ENCODE measurements at regions not wholly inside any gene's neighbourhood (a gene's known extent, or its start where the extent isn't known, plus 50 kb on each side); places are given as distances from the start of the nearest gene placed in this dataset.

DNA sequence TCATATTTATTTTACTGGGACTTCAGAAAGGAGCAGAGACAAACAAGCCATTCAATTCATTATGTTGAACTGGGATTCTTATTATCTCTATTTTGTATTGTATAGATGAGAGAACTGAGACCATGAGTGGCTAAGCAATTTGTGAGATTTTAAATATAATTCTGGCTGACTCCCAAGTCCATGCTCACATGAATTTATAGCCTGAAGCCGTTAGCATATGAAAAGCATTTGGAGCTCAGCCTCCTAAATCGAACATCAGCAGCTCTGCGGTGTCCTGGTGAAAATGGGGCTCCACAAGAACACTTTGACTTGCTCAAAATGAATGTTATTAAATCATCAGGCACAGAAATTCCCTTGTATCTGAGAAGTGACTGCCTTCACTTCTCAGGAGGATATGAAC, 96.8 kb upstream of the DPT start:
- H3K27ac ChIP-seq (replicated peaks): no peak overlapping the region
- no peak overlapping the region for H3K4me3 ChIP-seq (replicated peaks; ENCODE audit: insufficient read depth, low read length)
- H3K27me3 ChIP-seq (ENCODE audit: insufficient read depth, poor library complexity, severe bottlenecking): no peaks in the 10 kb centered on the region
- no peak for DNase-seq (ENCODE audit: low read depth in 1 of 2, low spot score in 1 of 2)
- TF ChIP-seq SPI1 (IDR thresholded peaks at IDR 0.05; ENCODE audit: borderline replicate concordance, low read depth) (no peak), POLR2AphosphoS5 (IDR thresholded peaks at IDR 0.05; ENCODE audit: low read depth) (no peak), GABPA (IDR thresholded peaks at IDR 0.05; ENCODE audit: low read depth) (no peak)
- TF ChIP-seq, protein P1, sequence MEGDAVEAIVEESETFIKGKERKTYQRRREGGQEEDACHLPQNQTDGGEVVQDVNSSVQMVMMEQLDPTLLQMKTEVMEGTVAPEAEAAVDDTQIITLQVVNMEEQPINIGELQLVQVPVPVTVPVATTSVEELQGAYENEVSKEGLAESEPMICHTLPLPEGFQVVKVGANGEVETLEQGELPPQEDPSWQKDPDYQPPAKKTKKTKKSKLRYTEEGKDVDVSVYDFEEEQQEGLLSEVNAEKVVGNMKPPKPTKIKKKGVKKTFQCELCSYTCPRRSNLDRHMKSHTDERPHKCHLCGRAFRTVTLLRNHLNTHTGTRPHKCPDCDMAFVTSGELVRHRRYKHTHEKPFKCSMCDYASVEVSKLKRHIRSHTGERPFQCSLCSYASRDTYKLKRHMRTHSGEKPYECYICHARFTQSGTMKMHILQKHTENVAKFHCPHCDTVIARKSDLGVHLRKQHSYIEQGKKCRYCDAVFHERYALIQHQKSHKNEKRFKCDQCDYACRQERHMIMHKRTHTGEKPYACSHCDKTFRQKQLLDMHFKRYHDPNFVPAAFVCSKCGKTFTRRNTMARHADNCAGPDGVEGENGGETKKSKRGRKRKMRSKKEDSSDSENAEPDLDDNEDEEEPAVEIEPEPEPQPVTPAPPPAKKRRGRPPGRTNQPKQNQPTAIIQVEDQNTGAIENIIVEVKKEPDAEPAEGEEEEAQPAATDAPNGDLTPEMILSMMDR (IDR thresholded peaks at IDR 0.05; ENCODE audit: insufficient read depth, low read length): no peak
- TF ChIP-seq, protein P2, sequence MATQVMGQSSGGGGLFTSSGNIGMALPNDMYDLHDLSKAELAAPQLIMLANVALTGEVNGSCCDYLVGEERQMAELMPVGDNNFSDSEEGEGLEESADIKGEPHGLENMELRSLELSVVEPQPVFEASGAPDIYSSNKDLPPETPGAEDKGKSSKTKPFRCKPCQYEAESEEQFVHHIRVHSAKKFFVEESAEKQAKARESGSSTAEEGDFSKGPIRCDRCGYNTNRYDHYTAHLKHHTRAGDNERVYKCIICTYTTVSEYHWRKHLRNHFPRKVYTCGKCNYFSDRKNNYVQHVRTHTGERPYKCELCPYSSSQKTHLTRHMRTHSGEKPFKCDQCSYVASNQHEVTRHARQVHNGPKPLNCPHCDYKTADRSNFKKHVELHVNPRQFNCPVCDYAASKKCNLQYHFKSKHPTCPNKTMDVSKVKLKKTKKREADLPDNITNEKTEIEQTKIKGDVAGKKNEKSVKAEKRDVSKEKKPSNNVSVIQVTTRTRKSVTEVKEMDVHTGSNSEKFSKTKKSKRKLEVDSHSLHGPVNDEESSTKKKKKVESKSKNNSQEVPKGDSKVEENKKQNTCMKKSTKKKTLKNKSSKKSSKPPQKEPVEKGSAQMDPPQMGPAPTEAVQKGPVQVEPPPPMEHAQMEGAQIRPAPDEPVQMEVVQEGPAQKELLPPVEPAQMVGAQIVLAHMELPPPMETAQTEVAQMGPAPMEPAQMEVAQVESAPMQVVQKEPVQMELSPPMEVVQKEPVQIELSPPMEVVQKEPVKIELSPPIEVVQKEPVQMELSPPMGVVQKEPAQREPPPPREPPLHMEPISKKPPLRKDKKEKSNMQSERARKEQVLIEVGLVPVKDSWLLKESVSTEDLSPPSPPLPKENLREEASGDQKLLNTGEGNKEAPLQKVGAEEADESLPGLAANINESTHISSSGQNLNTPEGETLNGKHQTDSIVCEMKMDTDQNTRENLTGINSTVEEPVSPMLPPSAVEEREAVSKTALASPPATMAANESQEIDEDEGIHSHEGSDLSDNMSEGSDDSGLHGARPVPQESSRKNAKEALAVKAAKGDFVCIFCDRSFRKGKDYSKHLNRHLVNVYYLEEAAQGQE (IDR thresholded peaks at IDR 0.05; ENCODE audit: insufficient replicate concordance, low read depth): no peak

DNA sequence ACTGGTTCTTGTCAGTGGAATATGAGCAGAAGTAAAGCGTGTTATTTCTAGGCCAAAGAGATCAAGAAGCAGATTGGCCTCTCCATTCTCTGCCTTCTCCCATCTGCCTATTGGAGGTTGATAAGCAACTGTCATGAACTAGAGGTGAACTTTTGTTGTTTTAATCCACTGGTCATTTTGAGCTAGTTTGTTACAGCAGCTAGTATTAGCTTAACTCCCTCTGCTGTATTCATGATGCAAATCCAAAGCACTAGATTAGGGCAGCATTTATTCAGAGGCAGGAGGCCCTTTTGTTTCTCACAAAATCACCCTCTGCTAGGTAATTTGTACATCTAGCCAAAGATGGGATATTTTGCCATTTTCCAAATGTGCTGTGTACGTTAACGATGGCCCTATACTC, 97.3 kb upstream of the DPT start:
- TF ChIP-seq POLR2AphosphoS5 (IDR thresholded peaks at IDR 0.05; ENCODE audit: low read depth) (no peak), GABPA (IDR thresholded peaks at IDR 0.05; ENCODE audit: low read depth) (no peak), SPI1 (IDR thresholded peaks at IDR 0.05; ENCODE audit: borderline replicate concordance, low read depth) (no peak)
- TF ChIP-seq, protein P1 (IDR thresholded peaks at IDR 0.05; ENCODE audit: insufficient read depth, low read length): no peak
- TF ChIP-seq, protein P2 (IDR thresholded peaks at IDR 0.05; ENCODE audit: insufficient replicate concordance, low read depth): no peak
- Histone ChIP-seq H3K27me3 (ENCODE audit: insufficient read depth, poor library complexity, severe bottlenecking) (no peaks in the 10 kb centered on the region), H3K27ac (replicated peaks) (no peak overlapping the region), H3K4me3 (replicated peaks; ENCODE audit: insufficient read depth, low read length) (no peak overlapping the region)
- DNase-seq (ENCODE audit: low read depth in 1 of 2, low spot score in 1 of 2): no peak

DNA sequence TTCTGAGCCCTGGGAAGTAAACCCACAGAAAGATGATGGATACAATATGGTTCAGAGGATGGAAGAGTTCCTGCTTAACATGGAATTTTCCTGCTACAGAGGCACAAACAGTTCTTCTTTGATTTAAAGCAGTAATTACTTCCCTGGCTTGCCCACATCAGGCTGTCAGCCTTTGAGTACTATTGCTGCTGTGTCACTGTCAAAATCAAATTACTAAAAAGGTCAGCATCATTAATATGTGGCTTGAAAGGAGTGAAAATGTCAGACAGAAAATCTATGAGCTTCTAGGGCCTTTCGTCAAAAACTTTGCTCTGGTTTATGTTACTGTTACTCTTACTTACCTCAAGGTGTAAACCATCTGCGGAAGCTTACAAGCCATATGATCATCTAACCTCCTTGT, 98.6 kb upstream of the DPT start:
- no peak for DNase-seq (ENCODE audit: low read depth in 1 of 2, low spot score in 1 of 2)
- TF ChIP-seq, protein P1 (IDR thresholded peaks at IDR 0.05; ENCODE audit: insufficient read depth, low read length): no peak
- TF ChIP-seq GABPA (IDR thresholded peaks at IDR 0.05; ENCODE audit: low read depth) (no peak), POLR2AphosphoS5 (IDR thresholded peaks at IDR 0.05; ENCODE audit: low read depth) (no peak), SPI1 (IDR thresholded peaks at IDR 0.05; ENCODE audit: borderline replicate concordance, low read depth) (no peak)
- TF ChIP-seq, protein P2 (IDR thresholded peaks at IDR 0.05; ENCODE audit: insufficient replicate concordance, low read depth): no peak
- no peaks in the 10 kb centered on the region for H3K27me3 ChIP-seq (ENCODE audit: insufficient read depth, poor library complexity, severe bottlenecking)
- no peak overlapping the region for H3K27ac ChIP-seq (replicated peaks)
- no peak overlapping the region for H3K4me3 ChIP-seq (replicated peaks; ENCODE audit: insufficient read depth, low read length)
